GM13976 (cell line): ENCODE measurements at regions not wholly inside any gene's neighbourhood (a gene's known extent, or its start where the extent isn't known, plus 50 kb on each side); places are given as distances from the start of the nearest gene placed in this dataset.

ENCODE experiments used
- DNase-seq: peaks from one replicate; pipeline ENCODE4 v3.0.0; 2012; ENCODE audit warnings: low spot score
- CTCF ChIP-seq: IDR thresholded peaks from 2 replicates; pipeline ENCODE4 v1.5.1; 2012; ENCODE audit warnings: borderline replicate concordance, mild to moderate bottlenecking; ENCODE audit not compliant: insufficient read depth; ENCODE audit errors: extremely low read depth, missing control alignments, control extremely low read depth
- in situ Hi-C: fragments of 300-500 bp; cut with MboI; formaldehyde crosslinking; loops from one replicate; pipeline ENCODE4 v1.12.0; 2022; ENCODE audit warnings: low sequenced_read_pairs, mixed read lengths, inconsistent platforms; ENCODE audit not compliant: unreplicated experiment

- no peak for TF ChIP-seq CTCF
- in situ Hi-C loops = no loop called here
Observed at GRCh38 chr3:24838533-24838932, 343.9 kb upstream of the THRB start.

GRCh38 chr3:24843955-24844354, 349.3 kb upstream of the THRB start:
- in situ Hi-C loops = no loop called here
- no peak for TF ChIP-seq CTCF
- no peak for DNase-seq

More at GRCh38 chr3:24838533-24838932, 343.9 kb upstream of the THRB start:
- no peak for DNase-seq

DNA sequence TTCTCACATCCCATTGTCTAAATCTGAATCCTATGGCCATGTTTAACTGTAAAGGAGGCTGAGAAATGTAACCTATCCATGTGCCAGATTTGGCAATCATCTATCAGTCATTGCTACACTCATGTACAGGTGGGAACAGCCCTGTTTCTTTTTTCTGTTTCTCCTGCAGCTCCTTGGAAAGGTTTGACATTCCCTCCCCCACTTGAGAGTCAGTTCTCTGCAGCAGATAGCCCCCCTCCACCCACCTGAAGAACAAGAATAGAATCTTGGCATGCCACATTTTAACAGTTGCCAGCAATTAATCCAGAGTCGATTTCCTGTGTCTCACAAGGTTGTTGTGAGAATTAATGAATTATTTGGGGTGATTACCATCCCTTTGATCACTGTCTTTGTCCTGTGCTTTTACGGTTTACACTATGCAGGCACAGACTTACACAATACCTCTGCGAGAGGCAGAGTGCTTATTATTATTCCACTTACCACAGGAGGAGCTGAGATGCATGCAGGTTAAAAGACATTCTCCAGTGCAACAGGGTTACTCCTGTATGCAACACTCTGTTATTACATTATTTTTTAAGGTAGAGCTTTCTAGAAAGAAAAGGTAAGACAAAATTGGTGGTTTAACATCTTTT, 351.0 kb upstream of the THRB start:
- TF ChIP-seq CTCF = no peak
- DNase-seq = no peak
- in situ Hi-C loops = no loop called here

- TF ChIP-seq CTCF = no peak
- no peak for DNase-seq
- in situ Hi-C loops = no loop called here
Observed at GRCh38 chr3:24846286-24846860, 351.7 kb upstream of the THRB start.

DNA sequence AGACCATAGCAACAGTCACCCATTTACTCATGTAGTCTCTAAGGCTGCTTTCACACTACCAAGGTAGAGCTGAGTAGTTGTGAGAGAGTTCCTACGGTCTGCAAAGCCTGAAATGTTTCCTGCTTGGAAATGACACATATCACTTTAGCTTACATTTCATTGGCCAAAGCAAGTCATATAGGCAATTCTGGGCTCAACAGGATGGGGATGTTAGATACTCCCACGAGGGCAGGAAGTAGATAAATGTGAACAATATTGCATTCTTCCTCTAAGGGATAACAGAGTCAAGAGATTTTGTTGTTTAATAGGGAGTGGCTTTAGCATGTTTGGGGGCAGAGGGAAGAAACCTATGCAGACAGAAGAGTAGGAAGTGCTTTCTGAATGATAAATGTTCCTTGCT, 355.6 kb upstream of the THRB start:
- no peak for TF ChIP-seq CTCF
- no peak for DNase-seq
- in situ Hi-C loops = no loop called here

GRCh38 chr3:24853685-24854490, 359.2 kb upstream of the THRB start:
- no peak for TF ChIP-seq CTCF
- DNase-seq = no peak
- in situ Hi-C loops = no loop called here
